Endothelial cell of umbilical vein (primary cell): ENCODE measurements at regions not wholly inside any gene's neighbourhood (a gene's known extent, or its start where the extent isn't known, plus 50 kb on each side); places are given as distances from the start of the nearest gene placed in this dataset.

Experiments used
- BruUV-seq: library from RNA; stranded (reverse); fragments of 400-500 nt; replicated peaks from 2 replicates; lab custom pipeline; 2021; lab: Mats Ljungman, UMichigan
- CTCF ChIA-PET: fragments of 300-600, 350-600 bp; sonication (Branson Sonifier 250); formaldehyde crosslinking; loops from one replicate; lab custom pipeline; 2021; ENCODE audit warnings: antibody characterized with exemption, inconsistent platforms; lab: Charles Lee
- POLR2A ChIA-PET: fragments of 300-600, 350-600 bp; sonication (Branson Sonifier 250); formaldehyde crosslinking; loops from one replicate; lab custom pipeline; 2021; ENCODE audit warnings: antibody characterized with exemption, inconsistent platforms; lab: Charles Lee
- DNase-seq: peaks from one replicate; pipeline ENCODE4 v3.0.0-alpha.2; 2011; ENCODE audit warnings: low read depth, low spot score
- FAIRE-seq: peaks from 2 replicates; lab custom pipeline; 2011; peaks lifted over from hg19 to GRCh38; lab: Jason Lieb, UNC
- H2AFZ ChIP-seq: 2 replicates; pipeline ENCODE4 v1.6.0; 2012; ENCODE audit warnings: low read depth, low read length, control low read depth, inconsistent platforms
- H3K27ac ChIP-seq: 2 replicates; pipeline ENCODE4 v1.5.1; 2011; ENCODE audit warnings: low read depth, mild to moderate bottlenecking, control low read depth, low read length, moderate library complexity; ENCODE audit not compliant: insufficient read depth
- H3K27me3 ChIP-seq, 2 experiments: 2 replicates each; pipeline versions ENCODE4 v1.6.0 to v1.6.1; 2011; ENCODE audit warnings: low read length in 2 of 2, mixed read lengths in 1 of 2; ENCODE audit not compliant: control insufficient read depth in 2 of 2, insufficient read depth in 2 of 2
- H3K36me3 ChIP-seq, 2 experiments: 2 replicates in 1 of 2; 3 replicates in 1 of 2; pipeline ENCODE4 v1.5.1; 2011; ENCODE audit warnings: low read length in 2 of 2, mild to moderate bottlenecking in 1 of 2, moderate library complexity in 1 of 2; ENCODE audit not compliant: control insufficient read depth in 2 of 2, insufficient read depth in 2 of 2; ENCODE audit errors: extremely low read depth in 1 of 2
- H3K4me1 ChIP-seq: 3 replicates; pipeline ENCODE4 v1.5.1; 2011; ENCODE audit warnings: mild to moderate bottlenecking, low read length; ENCODE audit not compliant: control insufficient read depth, insufficient read depth; ENCODE audit errors: extremely low read depth
- H3K4me2 ChIP-seq: 2 replicates; pipeline ENCODE4 v1.6.1; 2011; ENCODE audit warnings: low read length, control low read depth, mixed read lengths; ENCODE audit not compliant: insufficient read depth
- H3K4me3 ChIP-seq, 3 experiments: fragments of 200-600 bp in 1 of 3; sonication (generic), shearing (Covaris generic) in 1 of 3; replicated peaks in 1 of 3; 2 replicates each; pipeline ENCODE4 v1.5.1; 2011 to 2016; ENCODE audit warnings: control low read depth in 3 of 3, low read length in 3 of 3, mild to moderate bottlenecking in 2 of 3, inconsistent platforms in 1 of 3, low read depth in 1 of 3, moderate library complexity in 1 of 3; ENCODE audit not compliant: insufficient read depth in 1 of 3
- H3K79me2 ChIP-seq: 2 replicates; pipeline ENCODE4 v1.6.0; 2012; ENCODE audit warnings: low read length, inconsistent platforms; ENCODE audit not compliant: control insufficient read depth, insufficient read depth
- H3K9ac ChIP-seq: replicated peaks from 2 replicates; pipeline ENCODE3; 2011; ENCODE audit warnings: low read length, control low read depth; ENCODE audit not compliant: insufficient read depth; ENCODE audit errors: extremely low read depth
- H3K9me1 ChIP-seq: replicated peaks from 3 replicates; pipeline ENCODE4 v1.6.0; 2011; ENCODE audit warnings: mild to moderate bottlenecking, low read length; ENCODE audit not compliant: control insufficient read depth, insufficient read depth; ENCODE audit errors: extremely low read depth
- H3K9me3 ChIP-seq: replicated peaks from 2 replicates; pipeline ENCODE4 v1.5.1; 2012; ENCODE audit warnings: low read length, inconsistent platforms; ENCODE audit not compliant: control insufficient read depth, insufficient read depth
- H4K20me1 ChIP-seq: replicated peaks from 2 replicates; pipeline ENCODE3; 2011; ENCODE audit warnings: mild to moderate bottlenecking, low read length; ENCODE audit not compliant: control insufficient read depth, insufficient read depth; ENCODE audit errors: extremely low read depth
- EZH2 ChIP-seq: IDR thresholded peaks from 2 replicates; pipeline ENCODE4 v1.6.1; 2012; ENCODE audit warnings: borderline replicate concordance, low read depth, mild to moderate bottlenecking, moderate library complexity, low read length, inconsistent platforms; ENCODE audit not compliant: severe bottlenecking
- FOS ChIP-seq: IDR thresholded peaks from 2 replicates; pipeline ENCODE4 v1.6.1; 2011; ENCODE audit warnings: mild to moderate bottlenecking, low read length, moderate library complexity, borderline replicate concordance; ENCODE audit not compliant: insufficient read depth
- GATA2 ChIP-seq: IDR thresholded peaks from 2 replicates; pipeline ENCODE4 v1.7.0; 2011; ENCODE audit warnings: low read depth, mild to moderate bottlenecking, moderate library complexity, mixed read lengths, low read length; ENCODE audit not compliant: insufficient read length, insufficient read depth
- JUN ChIP-seq: IDR thresholded peaks from 2 replicates; pipeline ENCODE4 v1.6.1; 2011; ENCODE audit warnings: borderline replicate concordance, low read depth; ENCODE audit not compliant: insufficient read length, insufficient read depth
- MYC ChIP-seq: IDR thresholded peaks from one replicate; pipeline ENCODE4 v1.6.1; 2011; ENCODE audit warnings: mild to moderate bottlenecking, low read depth, low read length
- POLR2A ChIP-seq: IDR thresholded peaks from 2 replicates; pipeline ENCODE4 v1.6.1; 2012; ENCODE audit warnings: low read depth, mild to moderate bottlenecking, control low read depth, low read length
- POLR2AphosphoS5 ChIP-seq: IDR thresholded peaks from 2 replicates; pipeline ENCODE4 v1.6.1; 2012; ENCODE audit warnings: low read depth, mild to moderate bottlenecking, control low read depth, low read length, moderate library complexity; ENCODE audit not compliant: insufficient read depth
- dilution Hi-C: fragments of 300-500 bp; cut with MboI; formaldehyde crosslinking; loops from one replicate; pipeline ENCODE4 v1.15.0; 2019; ENCODE audit warnings: low sequenced_read_pairs; ENCODE audit not compliant: extremely low pct_ligation_motif_present
- intact Hi-C: fragments of 100-400 bp; cut with micrococcal nuclease; formaldehyde crosslinking; loops from one replicate; pipeline ENCODE4 v1.10.0; 2022
- TF ChIP-seq, protein P1 (sequence below), 2 donors: IDR thresholded peaks; 1 replicate in 1 of 2; 2 replicates in 1 of 2; pipeline ENCODE4 v1.5.1; 2011; ENCODE audit warnings: low read length in 2 of 2, mild to moderate bottlenecking in 2 of 2, moderate library complexity in 2 of 2, control low read depth in 1 of 2, inconsistent platforms in 1 of 2, low read depth in 1 of 2; ENCODE audit not compliant: insufficient read depth in 1 of 2; ENCODE audit errors: extremely low read depth in 1 of 2
- TF ChIP-seq, protein P2 (sequence below): IDR thresholded peaks from 2 replicates; pipeline ENCODE4 v1.6.1; 2011; ENCODE audit not compliant: insufficient read depth, insufficient read length

DNA sequence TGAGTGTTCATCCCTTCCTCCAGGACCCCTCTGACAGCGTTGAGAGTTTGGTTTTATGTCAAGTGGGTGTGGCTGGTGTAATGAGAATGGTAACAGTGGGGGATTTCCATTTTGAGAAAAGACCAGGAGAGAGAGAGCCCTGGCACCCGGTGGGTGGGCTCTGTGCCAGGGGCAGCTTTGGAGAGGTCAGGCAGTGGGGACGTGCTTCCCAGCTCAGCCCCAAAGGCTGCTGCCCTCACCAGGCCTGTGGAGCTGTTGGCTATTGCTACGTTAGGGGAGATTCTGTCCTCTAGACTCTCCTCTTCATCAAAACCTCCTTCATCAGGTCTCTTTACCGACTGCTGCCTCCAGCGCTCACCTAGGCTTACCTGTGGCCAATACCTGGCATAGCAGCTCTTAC, 176.3 kb downstream of the PTPRU start:
- BruUV-seq, result no TSS peak
- TF ChIP-seq MYC (no peak), GATA2 (no peak), JUN (no peak), POLR2AphosphoS5 (no peak), EZH2 (no peak), POLR2A (no peak), FOS (no peak)
- TF ChIP-seq, protein P1, sequence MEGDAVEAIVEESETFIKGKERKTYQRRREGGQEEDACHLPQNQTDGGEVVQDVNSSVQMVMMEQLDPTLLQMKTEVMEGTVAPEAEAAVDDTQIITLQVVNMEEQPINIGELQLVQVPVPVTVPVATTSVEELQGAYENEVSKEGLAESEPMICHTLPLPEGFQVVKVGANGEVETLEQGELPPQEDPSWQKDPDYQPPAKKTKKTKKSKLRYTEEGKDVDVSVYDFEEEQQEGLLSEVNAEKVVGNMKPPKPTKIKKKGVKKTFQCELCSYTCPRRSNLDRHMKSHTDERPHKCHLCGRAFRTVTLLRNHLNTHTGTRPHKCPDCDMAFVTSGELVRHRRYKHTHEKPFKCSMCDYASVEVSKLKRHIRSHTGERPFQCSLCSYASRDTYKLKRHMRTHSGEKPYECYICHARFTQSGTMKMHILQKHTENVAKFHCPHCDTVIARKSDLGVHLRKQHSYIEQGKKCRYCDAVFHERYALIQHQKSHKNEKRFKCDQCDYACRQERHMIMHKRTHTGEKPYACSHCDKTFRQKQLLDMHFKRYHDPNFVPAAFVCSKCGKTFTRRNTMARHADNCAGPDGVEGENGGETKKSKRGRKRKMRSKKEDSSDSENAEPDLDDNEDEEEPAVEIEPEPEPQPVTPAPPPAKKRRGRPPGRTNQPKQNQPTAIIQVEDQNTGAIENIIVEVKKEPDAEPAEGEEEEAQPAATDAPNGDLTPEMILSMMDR (IDR thresholded peaks at IDR 0.05; ENCODE audit: extremely low read depth in 1 of 2, insufficient read depth in 1 of 2, low read depth in 1 of 2, low read length in 2 of 2), result no peak
- TF ChIP-seq, protein P2, sequence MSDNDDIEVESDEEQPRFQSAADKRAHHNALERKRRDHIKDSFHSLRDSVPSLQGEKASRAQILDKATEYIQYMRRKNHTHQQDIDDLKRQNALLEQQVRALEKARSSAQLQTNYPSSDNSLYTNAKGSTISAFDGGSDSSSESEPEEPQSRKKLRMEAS, result no peak
- POLR2A ChIA-PET, result no interaction called here
- FAIRE-seq (no peak), DNase-seq (no peak)
- Histone ChIP-seq H3K4me2 (no peak overlapping the region), H3K4me1 (no peaks in the 10 kb centered on the region), H3K36me3 (no peaks in the 10 kb centered on the region), H3K79me2 (no peaks in the 10 kb centered on the region), H4K20me1 (no peaks in the 10 kb centered on the region), H3K27me3 (no peaks in the 10 kb centered on the region), H3K9me3 (no peaks in the 10 kb centered on the region), H3K4me3 (no peak overlapping the region), H3K27ac (no peak overlapping the region), H3K9ac (no peak overlapping the region), H3K9me1 (no peaks in the 10 kb centered on the region), H2AFZ (no peak overlapping the region)
- dilution Hi-C loops (no loop called here), intact Hi-C loops (no loop called here)
- CTCF ChIA-PET, result interaction anchor here (0.7 kb wide), 1 partner anchor 9 kb away, joined by 4 read pairs; no protein-coding TSS in a partner anchor
